ENCODE measurements at regions not wholly inside any gene's neighbourhood (a gene's known extent, or its start where the extent isn't known, plus 50 kb on each side); places are given as distances from the start of the nearest gene placed in this dataset.

DNA sequence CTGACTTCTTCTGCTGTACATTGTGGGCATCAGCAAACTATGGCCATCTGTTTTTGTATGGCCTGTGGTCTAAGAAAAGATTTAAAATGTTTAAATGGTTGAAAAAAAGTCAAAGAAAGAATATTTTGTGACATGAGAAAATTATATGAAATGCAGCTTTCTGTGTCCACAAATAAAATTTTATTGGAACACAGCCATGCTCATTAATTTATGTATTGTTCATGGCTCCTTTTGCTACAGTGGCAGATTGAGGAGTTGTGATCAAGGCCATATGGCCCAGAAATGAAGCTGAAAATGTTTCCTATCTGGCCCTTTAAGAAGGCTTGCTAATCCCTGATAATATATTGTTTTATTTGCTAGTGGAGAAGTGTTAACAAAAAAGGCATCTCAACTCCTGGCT is 162.0 kb downstream of the SLC4A3 start:
- ChIA-PET POLR2A (no interaction called here), CTCF (no interaction called here)
- no peaks in the 10 kb centered on the region for H3K36me3 Mint-ChIP-seq
- H3K4me3 Mint-ChIP-seq: no peak overlapping the region
- peaks cover 10% of the 10 kb centered on the region for H3K9me3 Mint-ChIP-seq
- no peak overlapping the region for H3K27ac Mint-ChIP-seq
- DNase-seq (ENCODE audit: low spot score): no peak
- TF ChIP-seq, protein P1, sequence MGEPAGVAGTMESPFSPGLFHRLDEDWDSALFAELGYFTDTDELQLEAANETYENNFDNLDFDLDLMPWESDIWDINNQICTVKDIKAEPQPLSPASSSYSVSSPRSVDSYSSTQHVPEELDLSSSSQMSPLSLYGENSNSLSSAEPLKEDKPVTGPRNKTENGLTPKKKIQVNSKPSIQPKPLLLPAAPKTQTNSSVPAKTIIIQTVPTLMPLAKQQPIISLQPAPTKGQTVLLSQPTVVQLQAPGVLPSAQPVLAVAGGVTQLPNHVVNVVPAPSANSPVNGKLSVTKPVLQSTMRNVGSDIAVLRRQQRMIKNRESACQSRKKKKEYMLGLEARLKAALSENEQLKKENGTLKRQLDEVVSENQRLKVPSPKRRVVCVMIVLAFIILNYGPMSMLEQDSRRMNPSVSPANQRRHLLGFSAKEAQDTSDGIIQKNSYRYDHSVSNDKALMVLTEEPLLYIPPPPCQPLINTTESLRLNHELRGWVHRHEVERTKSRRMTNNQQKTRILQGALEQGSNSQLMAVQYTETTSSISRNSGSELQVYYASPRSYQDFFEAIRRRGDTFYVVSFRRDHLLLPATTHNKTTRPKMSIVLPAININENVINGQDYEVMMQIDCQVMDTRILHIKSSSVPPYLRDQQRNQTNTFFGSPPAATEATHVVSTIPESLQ (CRISPR knock-in tag; IDR thresholded peaks at IDR 0.05): no peak
- TF ChIP-seq ELF4 (CRISPR knock-in tag; IDR thresholded peaks at IDR 0.05; ENCODE audit: low read depth) (no peak), ZNF423 (CRISPR knock-in tag; IDR thresholded peaks at IDR 0.05) (no peak)
- TF ChIP-seq, protein P2, sequence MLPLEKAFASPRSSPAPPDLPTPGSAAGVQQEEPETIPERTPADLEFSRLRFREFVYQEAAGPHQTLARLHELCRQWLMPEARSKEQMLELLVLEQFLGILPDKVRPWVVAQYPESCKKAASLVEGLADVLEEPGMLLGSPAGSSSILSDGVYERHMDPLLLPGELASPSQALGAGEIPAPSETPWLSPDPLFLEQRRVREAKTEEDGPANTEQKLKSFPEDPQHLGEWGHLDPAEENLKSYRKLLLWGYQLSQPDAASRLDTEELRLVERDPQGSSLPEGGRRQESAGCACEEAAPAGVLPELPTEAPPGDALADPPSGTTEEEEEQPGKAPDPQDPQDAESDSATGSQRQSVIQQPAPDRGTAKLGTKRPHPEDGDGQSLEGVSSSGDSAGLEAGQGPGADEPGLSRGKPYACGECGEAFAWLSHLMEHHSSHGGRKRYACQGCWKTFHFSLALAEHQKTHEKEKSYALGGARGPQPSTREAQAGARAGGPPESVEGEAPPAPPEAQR (CRISPR knock-in tag; IDR thresholded peaks at IDR 0.05): no peak
- no peaks in the 10 kb centered on the region; the same call in none of the 2 replicates for H3K27me3 Mint-ChIP-seq (ENCODE audit: low read depth)
- no peaks in the 10 kb centered on the region for H3K4me1 Mint-ChIP-seq
- no peak for ATAC-seq

DNA sequence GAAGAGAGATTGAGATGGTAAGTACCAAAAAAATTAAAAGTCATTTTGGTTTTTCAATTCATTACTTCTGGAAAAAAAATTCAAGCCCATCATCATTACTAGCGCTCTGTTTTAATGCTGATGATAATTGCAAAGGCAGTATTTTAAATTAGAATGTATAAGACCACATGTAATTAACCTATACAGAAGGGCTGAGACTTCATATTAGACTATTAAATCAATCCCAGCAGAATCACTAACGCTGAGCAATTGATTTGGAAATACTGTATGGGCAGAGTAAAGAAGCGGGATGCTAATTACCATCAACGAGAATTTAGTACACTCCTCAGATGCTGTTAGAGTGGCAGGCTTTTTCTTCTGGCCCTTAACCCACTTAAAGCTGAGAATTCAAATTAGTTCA is 165.0 kb downstream of the SLC4A3 start:
- CTCF ChIA-PET: no interaction called here
- Mint-ChIP-seq H3K27ac (no peak overlapping the region), H3K4me1 (peaks cover 5% of the 10 kb centered on the region), H3K9me3 (peaks cover 27% of the 10 kb centered on the region), H3K27me3 (ENCODE audit: low read depth) (peaks cover 4% of the 10 kb centered on the region; the same call in 1 of the 2 replicates), H3K4me3 (no peak overlapping the region), H3K36me3 (no peaks in the 10 kb centered on the region)
- ATAC-seq (no peak), DNase-seq (ENCODE audit: low spot score) (no peak)
- TF ChIP-seq ZNF121 (CRISPR knock-in tag; IDR thresholded peaks at IDR 0.05): no peak
- TF ChIP-seq, protein P3, sequence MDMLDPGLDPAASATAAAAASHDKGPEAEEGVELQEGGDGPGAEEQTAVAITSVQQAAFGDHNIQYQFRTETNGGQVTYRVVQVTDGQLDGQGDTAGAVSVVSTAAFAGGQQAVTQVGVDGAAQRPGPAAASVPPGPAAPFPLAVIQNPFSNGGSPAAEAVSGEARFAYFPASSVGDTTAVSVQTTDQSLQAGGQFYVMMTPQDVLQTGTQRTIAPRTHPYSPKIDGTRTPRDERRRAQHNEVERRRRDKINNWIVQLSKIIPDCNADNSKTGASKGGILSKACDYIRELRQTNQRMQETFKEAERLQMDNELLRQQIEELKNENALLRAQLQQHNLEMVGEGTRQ (CRISPR knock-in tag; IDR thresholded peaks at IDR 0.05): no peak
- TF ChIP-seq SOX15 (CRISPR knock-in tag; IDR thresholded peaks at IDR 0.05): no peak
- TF ChIP-seq, protein P4, sequence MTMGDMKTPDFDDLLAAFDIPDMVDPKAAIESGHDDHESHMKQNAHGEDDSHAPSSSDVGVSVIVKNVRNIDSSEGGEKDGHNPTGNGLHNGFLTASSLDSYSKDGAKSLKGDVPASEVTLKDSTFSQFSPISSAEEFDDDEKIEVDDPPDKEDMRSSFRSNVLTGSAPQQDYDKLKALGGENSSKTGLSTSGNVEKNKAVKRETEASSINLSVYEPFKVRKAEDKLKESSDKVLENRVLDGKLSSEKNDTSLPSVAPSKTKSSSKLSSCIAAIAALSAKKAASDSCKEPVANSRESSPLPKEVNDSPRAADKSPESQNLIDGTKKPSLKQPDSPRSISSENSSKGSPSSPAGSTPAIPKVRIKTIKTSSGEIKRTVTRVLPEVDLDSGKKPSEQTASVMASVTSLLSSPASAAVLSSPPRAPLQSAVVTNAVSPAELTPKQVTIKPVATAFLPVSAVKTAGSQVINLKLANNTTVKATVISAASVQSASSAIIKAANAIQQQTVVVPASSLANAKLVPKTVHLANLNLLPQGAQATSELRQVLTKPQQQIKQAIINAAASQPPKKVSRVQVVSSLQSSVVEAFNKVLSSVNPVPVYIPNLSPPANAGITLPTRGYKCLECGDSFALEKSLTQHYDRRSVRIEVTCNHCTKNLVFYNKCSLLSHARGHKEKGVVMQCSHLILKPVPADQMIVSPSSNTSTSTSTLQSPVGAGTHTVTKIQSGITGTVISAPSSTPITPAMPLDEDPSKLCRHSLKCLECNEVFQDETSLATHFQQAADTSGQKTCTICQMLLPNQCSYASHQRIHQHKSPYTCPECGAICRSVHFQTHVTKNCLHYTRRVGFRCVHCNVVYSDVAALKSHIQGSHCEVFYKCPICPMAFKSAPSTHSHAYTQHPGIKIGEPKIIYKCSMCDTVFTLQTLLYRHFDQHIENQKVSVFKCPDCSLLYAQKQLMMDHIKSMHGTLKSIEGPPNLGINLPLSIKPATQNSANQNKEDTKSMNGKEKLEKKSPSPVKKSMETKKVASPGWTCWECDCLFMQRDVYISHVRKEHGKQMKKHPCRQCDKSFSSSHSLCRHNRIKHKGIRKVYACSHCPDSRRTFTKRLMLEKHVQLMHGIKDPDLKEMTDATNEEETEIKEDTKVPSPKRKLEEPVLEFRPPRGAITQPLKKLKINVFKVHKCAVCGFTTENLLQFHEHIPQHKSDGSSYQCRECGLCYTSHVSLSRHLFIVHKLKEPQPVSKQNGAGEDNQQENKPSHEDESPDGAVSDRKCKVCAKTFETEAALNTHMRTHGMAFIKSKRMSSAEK (CRISPR knock-in tag; IDR thresholded peaks at IDR 0.05; ENCODE audit: borderline replicate concordance): no peak
- no peak for TF ChIP-seq NR1H2 (CRISPR knock-in tag; IDR thresholded peaks at IDR 0.05)
- TF ChIP-seq, protein P5, sequence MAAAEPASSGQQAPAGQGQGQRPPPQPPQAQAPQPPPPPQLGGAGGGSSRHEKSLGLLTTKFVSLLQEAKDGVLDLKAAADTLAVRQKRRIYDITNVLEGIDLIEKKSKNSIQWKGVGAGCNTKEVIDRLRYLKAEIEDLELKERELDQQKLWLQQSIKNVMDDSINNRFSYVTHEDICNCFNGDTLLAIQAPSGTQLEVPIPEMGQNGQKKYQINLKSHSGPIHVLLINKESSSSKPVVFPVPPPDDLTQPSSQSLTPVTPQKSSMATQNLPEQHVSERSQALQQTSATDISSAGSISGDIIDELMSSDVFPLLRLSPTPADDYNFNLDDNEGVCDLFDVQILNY (CRISPR knock-in tag; IDR thresholded peaks at IDR 0.05): no peak
- TF ChIP-seq TCF7 (CRISPR knock-in tag; IDR thresholded peaks at IDR 0.05; ENCODE audit: low read depth): no peak
- POLR2A ChIA-PET: no interaction called here

DNA sequence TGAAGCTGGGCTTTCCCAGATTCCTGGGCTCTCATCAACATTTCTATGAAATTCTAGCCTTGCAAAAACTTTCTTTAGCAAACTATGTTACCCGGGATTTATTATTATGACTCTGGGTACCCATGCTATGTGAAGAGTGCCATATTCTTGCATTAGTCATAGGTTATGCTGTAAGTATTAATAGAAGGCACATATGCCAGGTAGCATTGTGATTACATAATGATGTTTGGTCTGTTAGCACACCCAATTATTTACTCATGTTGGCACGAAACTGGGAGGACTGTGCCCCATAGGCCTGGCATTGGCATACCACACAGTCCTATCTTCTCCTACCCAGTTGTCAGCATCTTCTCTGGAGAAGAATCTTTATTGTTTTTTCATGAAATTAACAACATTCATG is 171.0 kb downstream of the SLC4A3 start:
- ATAC-seq (no peak), DNase-seq (ENCODE audit: low spot score) (no peak)
- ChIA-PET POLR2A (no interaction called here), CTCF (no interaction called here)
- Mint-ChIP-seq H3K4me1 (peaks cover 5% of the 10 kb centered on the region), H3K27ac (no peak overlapping the region), H3K9me3 (peaks cover 47% of the 10 kb centered on the region), H3K27me3 (ENCODE audit: low read depth) (peaks cover 4% of the 10 kb centered on the region; the same call in 1 of the 2 replicates), H3K36me3 (no peaks in the 10 kb centered on the region), H3K4me3 (no peak overlapping the region)
- no peak for TF ChIP-seq JAZF1 (CRISPR knock-in tag; IDR thresholded peaks at IDR 0.05)
- TF ChIP-seq, protein P6, sequence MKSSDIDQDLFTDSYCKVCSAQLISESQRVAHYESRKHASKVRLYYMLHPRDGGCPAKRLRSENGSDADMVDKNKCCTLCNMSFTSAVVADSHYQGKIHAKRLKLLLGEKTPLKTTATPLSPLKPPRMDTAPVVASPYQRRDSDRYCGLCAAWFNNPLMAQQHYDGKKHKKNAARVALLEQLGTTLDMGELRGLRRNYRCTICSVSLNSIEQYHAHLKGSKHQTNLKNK (CRISPR knock-in tag; IDR thresholded peaks at IDR 0.05): no peak
- TF ChIP-seq ZNF396 (CRISPR knock-in tag; IDR thresholded peaks at IDR 0.05; ENCODE audit: borderline replicate concordance): no peak
- TF ChIP-seq NFYB (CRISPR knock-in tag; conservative IDR thresholded peaks at IDR 0.05; ENCODE audit: low read depth): no peak
- TF ChIP-seq NR1H2 (CRISPR knock-in tag; IDR thresholded peaks at IDR 0.05): no peak
- TF ChIP-seq, protein P7, sequence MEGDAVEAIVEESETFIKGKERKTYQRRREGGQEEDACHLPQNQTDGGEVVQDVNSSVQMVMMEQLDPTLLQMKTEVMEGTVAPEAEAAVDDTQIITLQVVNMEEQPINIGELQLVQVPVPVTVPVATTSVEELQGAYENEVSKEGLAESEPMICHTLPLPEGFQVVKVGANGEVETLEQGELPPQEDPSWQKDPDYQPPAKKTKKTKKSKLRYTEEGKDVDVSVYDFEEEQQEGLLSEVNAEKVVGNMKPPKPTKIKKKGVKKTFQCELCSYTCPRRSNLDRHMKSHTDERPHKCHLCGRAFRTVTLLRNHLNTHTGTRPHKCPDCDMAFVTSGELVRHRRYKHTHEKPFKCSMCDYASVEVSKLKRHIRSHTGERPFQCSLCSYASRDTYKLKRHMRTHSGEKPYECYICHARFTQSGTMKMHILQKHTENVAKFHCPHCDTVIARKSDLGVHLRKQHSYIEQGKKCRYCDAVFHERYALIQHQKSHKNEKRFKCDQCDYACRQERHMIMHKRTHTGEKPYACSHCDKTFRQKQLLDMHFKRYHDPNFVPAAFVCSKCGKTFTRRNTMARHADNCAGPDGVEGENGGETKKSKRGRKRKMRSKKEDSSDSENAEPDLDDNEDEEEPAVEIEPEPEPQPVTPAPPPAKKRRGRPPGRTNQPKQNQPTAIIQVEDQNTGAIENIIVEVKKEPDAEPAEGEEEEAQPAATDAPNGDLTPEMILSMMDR (IDR thresholded peaks at IDR 0.05): no peak
- TF ChIP-seq, protein P8, sequence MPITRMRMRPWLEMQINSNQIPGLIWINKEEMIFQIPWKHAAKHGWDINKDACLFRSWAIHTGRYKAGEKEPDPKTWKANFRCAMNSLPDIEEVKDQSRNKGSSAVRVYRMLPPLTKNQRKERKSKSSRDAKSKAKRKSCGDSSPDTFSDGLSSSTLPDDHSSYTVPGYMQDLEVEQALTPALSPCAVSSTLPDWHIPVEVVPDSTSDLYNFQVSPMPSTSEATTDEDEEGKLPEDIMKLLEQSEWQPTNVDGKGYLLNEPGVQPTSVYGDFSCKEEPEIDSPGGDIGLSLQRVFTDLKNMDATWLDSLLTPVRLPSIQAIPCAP (CRISPR knock-in tag; IDR thresholded peaks at IDR 0.05): no peak

Data from WTC11 (cell line).